ENCODE measurements at regions not wholly inside any gene's neighbourhood (a gene's known extent, or its start where the extent isn't known, plus 50 kb on each side); places are given as distances from the start of the nearest gene placed in this dataset.
A peak's percentile ranks its signal among the peaks of the same experiment; 100 is the strongest.

GRCh38 chr4:104967034-104967401 is 179.7 kb upstream of the TET2 start:
- DNase-seq: peak in 1 of 5 donors; percentile 38

DNA sequence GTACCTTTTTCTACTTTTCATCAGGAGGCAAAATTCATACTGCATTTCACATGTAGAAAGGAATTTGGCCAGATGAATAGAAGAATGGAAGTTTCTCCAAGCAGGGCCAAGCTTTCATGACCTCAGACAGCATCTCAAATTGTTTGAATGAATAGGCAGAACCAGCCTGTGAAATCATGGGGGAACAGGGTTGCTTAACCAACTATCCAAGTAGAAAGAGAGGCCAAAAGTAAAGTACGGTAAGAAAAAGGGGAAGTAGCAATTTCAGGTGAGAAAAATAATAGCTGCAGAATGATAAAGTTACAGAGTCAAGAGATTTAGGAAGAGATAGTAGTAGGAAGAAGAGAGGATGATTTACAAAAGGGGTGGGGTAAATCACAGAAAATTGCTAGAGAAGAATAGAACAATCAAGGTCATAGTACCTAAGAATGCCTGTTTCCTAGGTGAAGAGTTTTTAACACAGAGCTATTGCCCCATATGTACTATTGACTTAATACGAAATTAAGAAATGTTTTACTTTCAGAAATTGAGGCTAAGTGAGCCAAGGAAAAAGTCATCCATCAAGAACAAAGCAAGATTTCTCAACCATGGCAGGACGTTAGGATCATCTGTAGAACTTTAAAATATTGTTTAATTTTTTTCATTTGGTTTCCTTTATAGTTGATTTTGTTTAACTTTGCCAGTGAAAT is 177.1 kb upstream of the TET2 start:
- no peak for DNase-seq

- DNase-seq: no peak
Measured at GRCh38 chr4:104971462-104971861, 175.2 kb upstream of the TET2 start.

DNA sequence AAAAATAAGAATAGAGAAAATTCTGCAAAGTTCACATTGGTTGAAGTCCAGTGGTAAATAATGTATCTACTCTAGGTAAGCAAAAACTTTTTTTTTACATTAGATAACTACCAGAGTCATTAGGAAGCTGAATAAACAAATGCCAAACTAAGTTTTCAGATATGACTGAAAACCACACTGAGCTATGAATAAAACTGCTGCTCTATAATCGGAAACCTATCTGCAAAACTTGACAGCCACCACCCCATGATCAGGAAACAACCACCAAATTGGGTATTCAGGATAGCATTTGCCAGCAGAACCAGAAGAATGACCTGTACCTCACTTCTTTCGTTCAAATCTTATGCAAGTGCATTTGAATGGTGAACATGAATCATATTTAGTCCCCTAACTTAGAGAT is 173.0 kb upstream of the TET2 start:
- DNase-seq: peak in 1 of 5 donors; percentile 20

- no peak for DNase-seq
Measured at GRCh38 chr4:104975617-104976016, 171.1 kb upstream of the TET2 start.

- no peak for DNase-seq
Measured at GRCh38 chr4:104976262-104976661, 170.4 kb upstream of the TET2 start.

DNA sequence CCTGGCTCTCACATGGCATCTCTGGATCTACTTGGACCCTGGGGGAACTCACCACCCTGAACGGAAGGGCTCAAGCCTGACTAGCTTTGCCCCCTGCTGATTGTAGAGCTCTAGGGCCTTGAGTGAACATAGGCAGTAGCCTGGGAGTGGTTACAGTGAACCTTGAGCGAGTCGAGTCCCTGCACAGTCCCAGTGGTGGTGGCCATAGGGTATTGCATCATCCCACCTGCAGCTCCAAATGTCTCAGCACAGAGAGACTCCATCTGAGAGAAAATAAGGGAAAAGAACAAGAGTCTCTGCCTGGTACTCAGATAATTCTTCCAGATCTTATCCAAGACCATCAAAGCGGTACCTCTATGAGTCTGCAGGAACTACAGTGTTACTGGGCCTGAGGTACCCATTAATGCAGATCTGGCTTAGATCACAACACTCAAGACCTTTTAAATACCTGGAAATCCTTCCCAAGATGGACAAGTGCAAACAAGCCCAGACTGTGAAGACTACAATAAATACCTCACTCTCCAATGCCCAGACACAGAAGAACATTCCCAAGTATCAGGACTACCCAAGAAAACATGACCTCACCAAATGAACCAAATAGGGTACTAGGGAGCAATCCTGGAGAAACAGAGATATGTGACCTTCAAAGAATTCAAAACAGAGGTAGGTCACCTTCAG is 167.5 kb upstream of the TET2 start:
- no peak for DNase-seq

GRCh38 chr4:104983615-104984179 is 163.0 kb upstream of the TET2 start:
- DNase-seq: no peak

GRCh38 chr4:104986306-104986705 is 160.4 kb upstream of the TET2 start:
- DNase-seq: no peak

- DNase-seq: no peak
Measured at GRCh38 chr4:104989371-104989770, 157.3 kb upstream of the TET2 start.

DNA sequence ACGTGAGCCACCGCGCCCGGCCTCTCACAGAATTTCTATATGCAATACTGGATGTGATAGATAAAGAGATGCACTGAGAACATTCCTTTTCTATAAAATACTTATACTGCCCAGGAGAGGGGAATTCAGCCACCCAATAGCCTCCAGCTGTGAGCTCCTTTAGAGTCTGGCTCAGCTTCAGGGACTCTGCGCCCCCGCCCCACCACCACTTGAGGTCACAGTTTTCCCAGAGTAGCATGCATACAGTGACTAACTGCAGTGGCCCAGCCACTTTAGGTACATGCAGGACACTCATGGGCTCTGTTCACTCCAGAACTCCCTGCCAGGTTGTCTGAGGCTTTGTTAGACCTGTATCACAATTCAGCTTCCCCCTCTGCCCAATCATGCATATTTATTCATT is 144.4 kb upstream of the TET2 start:
- DNase-seq: no peak

DNA sequence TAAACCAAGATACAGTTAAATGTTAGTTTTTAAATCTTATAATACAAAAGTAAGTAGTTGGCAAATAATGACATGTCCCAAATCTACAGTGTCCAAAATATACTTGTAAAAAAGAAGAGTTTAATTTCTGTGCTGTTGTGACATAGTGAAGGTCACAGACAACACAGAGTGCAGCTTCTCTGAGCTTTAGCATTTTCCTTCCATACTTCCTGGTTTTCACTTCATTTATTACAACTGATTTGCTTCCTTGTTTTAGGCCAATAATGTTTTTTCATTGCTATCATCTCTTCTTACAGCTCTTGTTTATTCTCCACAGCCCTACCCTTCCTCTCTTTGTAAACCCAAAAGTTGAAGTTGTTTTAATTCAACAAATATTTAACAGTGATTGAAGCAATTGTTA is 132.4 kb upstream of the TET2 start:
- DNase-seq: no peak

- DNase-seq: no peak
Measured at GRCh38 chr4:105014635-105015034, 132.0 kb upstream of the TET2 start.

GRCh38 chr4:105015750-105016149 is 130.9 kb upstream of the TET2 start:
- no peak for DNase-seq

GRCh38 chr4:105022811-105023667 is 123.6 kb upstream of the TET2 start:
- no peak for DNase-seq

DNA sequence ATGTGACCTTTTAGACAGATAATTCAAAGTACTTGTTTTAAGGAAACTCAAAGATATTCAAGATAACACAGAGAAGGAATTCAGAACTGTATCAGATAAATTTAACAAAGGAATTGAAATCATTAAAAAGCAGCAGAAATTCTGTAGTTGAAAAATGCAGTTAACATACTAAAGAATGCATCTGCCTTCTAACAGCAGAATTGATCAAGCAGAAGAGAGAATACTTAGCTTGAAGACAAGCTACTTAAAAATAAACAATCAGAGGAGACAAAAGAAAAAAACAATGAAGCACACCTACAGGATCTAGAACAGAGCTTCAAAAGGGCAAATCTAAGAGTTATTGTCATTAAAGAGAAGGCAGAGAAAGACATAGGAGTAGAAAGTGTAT is 123.0 kb upstream of the TET2 start:
- DNase-seq: no peak

DNA sequence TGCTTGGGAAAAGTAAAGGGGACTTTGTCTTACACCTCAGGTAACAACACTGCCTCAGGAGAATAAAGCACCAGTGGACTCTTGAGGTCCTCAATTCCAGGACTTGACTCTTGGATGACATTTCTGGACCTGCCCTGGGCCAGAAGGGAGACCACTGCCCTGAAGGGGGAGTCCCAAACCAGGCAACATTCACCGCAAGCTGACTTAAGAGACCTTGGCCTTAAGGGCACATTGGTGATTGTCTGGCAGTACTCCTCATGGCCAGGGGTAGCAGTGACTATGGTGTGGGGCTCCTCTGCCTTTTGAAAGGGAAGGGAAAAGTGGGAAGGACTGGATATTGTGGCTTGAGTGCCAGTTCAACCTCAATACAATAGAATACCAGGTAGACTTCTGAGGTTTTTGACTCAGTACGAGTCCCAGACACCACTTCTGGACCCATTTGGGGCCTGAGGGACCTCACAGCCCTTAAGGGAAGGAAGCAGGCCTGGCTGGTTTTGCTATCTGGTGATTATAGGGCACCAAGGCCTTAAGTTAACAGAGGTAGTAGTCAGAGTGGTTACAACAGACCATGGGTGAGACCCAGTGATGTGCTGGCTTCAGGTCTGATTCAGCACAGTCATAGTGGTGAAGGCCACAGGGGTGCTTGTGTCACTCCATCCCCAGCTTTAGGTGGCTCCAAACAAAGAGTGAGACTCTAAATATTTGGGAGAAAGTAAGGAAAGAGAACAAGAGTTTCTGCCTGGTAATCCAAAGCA is 121.2 kb upstream of the TET2 start:
- no peak for DNase-seq

- no peak for DNase-seq
Measured at GRCh38 chr4:105036991-105037390, 109.7 kb upstream of the TET2 start.

GRCh38 chr4:105042451-105042850 is 104.2 kb upstream of the TET2 start:
- no peak for DNase-seq

DNA sequence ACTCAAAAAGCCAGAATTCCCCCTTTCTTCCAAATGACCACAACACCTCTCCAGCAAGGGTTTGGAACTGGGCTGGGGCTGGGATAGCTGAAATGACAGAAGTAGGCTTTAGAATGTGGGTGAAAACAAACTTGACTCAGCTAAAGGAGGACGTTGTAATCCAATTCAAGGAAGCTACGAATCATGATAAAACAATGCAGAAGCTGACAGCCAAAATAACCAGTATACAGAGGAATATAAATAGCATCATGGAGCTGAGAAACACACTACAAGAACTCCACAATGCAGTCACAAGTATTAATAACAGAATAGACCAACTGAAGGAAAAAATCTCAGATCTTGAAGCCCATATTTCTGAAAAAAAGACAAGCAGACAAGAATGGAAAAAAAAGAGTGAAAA is 95.8 kb upstream of the TET2 start:
- no peak for DNase-seq

DNA sequence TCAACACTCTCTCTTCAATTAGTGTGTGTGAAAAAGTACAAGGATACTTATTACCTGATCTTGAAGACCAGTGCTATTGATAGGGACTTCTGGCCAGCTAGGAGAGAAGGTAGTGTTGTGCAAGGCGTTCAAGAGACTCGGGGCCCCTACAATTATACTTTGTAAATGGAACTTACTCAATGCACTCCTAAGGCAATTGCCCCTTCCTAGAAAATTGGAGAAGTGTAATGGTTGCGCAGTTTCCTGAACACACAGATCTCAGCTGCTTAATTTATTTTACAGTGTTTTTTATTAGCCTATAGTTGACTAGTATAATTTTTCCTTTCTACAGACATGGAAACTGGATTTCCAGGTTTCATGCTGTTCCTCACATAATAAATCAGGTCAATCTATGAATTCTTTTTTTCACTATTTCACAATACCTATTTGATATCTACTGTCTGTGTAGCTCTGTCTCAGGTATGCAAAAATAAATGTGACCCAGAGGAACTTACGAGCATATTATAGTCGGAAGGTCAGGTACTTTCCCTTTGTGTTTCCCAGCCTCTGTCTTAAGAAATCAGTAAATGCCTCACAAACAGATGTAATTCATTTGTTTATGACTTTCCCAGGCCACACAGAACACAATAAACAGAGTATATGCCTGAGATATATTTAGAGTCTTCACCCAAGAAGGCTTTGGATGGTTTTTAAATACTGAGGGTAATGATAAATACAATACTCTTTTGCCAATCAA is 89.1 kb upstream of the TET2 start:
- no peak for DNase-seq

All from T-helper 1 cell (primary cell).